T-cell (primary cell): ENCODE measurements at regions not wholly inside any gene's neighbourhood (a gene's known extent, or its start where the extent isn't known, plus 50 kb on each side); places are given as distances from the start of the nearest gene placed in this dataset.
"Not testable (repeated sequence)": the region's sequence is repeated elsewhere in the genome, so short reads cannot be mapped to it uniquely, and the experiment has no call there.

Experiments used
- ATAC-seq, 4 experiments: fragments of 200-7000 bp in 3 of 4; fragments of 150-1000 bp in 1 of 4; cut with Tn5 transposase; replicated peaks in 1 of 4; 1 replicate in 3 of 4; 2 replicates in 1 of 4; pipeline ENCODE4 v1.10.0; 2021; ENCODE audit warnings: moderate library complexity in 3 of 4, mild to moderate bottlenecking in 2 of 4, moderate number of reproducible peaks in 1 of 4
- CTCF ChIA-PET, 2 donors: fragments of 300-600 bp; sonication (Branson Sonifier 250); formaldehyde crosslinking; loops; one replicate each; lab custom pipeline; 2022; ENCODE audit warnings: antibody characterized with exemption in 2 of 2; lab: Charles Lee
- POLR2A ChIA-PET, 2 donors: fragments of 300-600 bp; sonication (Branson Sonifier 250); formaldehyde crosslinking; loops; one replicate each; lab custom pipeline; 2022; ENCODE audit warnings: antibody characterized with exemption in 2 of 2; lab: Charles Lee
- DNase-seq, 35 experiments: peaks; one replicate each; pipeline versions ENCODE4 v3.0.0 to v3.0.0-alpha.2; 2013 to 2023
- H3K27ac ChIP-seq: one replicate; pipeline ENCODE4 v1.5.1; 2013; ENCODE audit warnings: low read length
- H3K27me3 ChIP-seq, 2 experiments: replicated peaks in 1 of 2; 1 replicate in 1 of 2; 2 replicates in 1 of 2; pipeline versions ENCODE4 v1.6.1 to v1.7.0; 2013; ENCODE audit warnings: low read length in 1 of 2, mixed read lengths in 1 of 2; ENCODE audit not compliant: control insufficient read depth in 2 of 2, insufficient read depth in 2 of 2; ENCODE audit errors: extremely low read depth in 1 of 2
- H3K36me3 ChIP-seq, 2 donors: 1 replicate in 1 of 2; 2 replicates in 1 of 2; pipeline versions ENCODE4 v1.6.1 to v1.7.0; 2013; ENCODE audit warnings: low read length in 1 of 2; ENCODE audit not compliant: control insufficient read depth in 2 of 2, insufficient read depth in 1 of 2; ENCODE audit errors: extremely low read depth in 1 of 2
- H3K4me1 ChIP-seq, 2 experiments: 1 replicate in 1 of 2; 2 replicates in 1 of 2; pipeline versions ENCODE4 v1.6.1 to v1.7.0; 2013; ENCODE audit warnings: low read length in 2 of 2, mixed read lengths in 1 of 2; ENCODE audit not compliant: insufficient read depth in 2 of 2, control insufficient read depth in 1 of 2; ENCODE audit errors: extremely low read depth in 1 of 2
- H3K4me3 ChIP-seq, 2 donors: 1 replicate in 1 of 2; 2 replicates in 1 of 2; pipeline versions ENCODE4 v1.5.1 to v1.7.0; 2013; ENCODE audit warnings: mild to moderate bottlenecking in 2 of 2, low read length in 1 of 2, moderate library complexity in 1 of 2; ENCODE audit not compliant: control insufficient read depth in 1 of 2; ENCODE audit errors: extremely low read depth in 1 of 2
- H3K9me3 ChIP-seq: 2 replicates; pipeline ENCODE4 v1.7.0; 2013
- H3K27ac Mint-ChIP-seq, 2 donors: one replicate each; pipeline ENCODE4 v1.8.0; 2020 to 2021; ENCODE audit warnings: mild to moderate bottlenecking in 2 of 2, mixed read lengths in 2 of 2
- H3K27me3 Mint-ChIP-seq, 2 donors: one replicate each; pipeline ENCODE4 v1.8.0; 2021 to 2022; ENCODE audit warnings: mixed read lengths in 2 of 2
- H3K36me3 Mint-ChIP-seq: one replicate; pipeline ENCODE4 v1.8.0; 2021; ENCODE audit warnings: mixed read lengths
- H3K4me1 Mint-ChIP-seq, 3 donors: one replicate each; pipeline ENCODE4 v1.8.0; 2020 to 2022; ENCODE audit warnings: mixed read lengths in 3 of 3, mild to moderate bottlenecking in 1 of 3
- H3K4me3 Mint-ChIP-seq, 3 donors: one replicate each; pipeline ENCODE4 v1.8.0; 2020 to 2022; ENCODE audit warnings: mild to moderate bottlenecking in 3 of 3, mixed read lengths in 3 of 3, moderate library complexity in 3 of 3
- H3K9me3 Mint-ChIP-seq, 3 donors: one replicate each; pipeline ENCODE4 v1.8.0; 2020 to 2022; ENCODE audit warnings: mixed read lengths in 3 of 3
- WGBS: methylation state at CpG from one replicate; pipeline ENCODE4 v1.1.5; 2013; ENCODE audit warnings: missing lambda C conversion rate; ENCODE audit not compliant: insufficient coverage; 5-methylcytosine and 5-hydroxymethylcytosine counted together

GRCh38 chr13:56528040-56528790, 612.5 kb upstream of the PRR20A start:
- POLR2A ChIA-PET, result no interaction called here
- Mint-ChIP-seq H3K4me1 (no peaks in the 10 kb centered on the region), H3K27me3 (no peaks in the 10 kb centered on the region), H3K9me3 (peaks cover 15 to 21% (median 17%) of the 10 kb centered on the region in 3 donors), H3K27ac (no peak overlapping the region), H3K36me3 (no peaks in the 10 kb centered on the region), H3K4me3 (no peak overlapping the region)
- Histone ChIP-seq H3K4me1 (no peaks in the 10 kb centered on the region), H3K4me3 (no peak overlapping the region), H3K27me3 (no peaks in the 10 kb centered on the region), H3K27ac (no peak overlapping the region), H3K36me3 (no peaks in the 10 kb centered on the region), H3K9me3 (no peaks in the 10 kb centered on the region)
- CTCF ChIA-PET, result no interaction called here
- no CpG with 5 or more reads among the region's 1 CpG for WGBS
- ATAC-seq, result no peak
- no peak for DNase-seq

GRCh38 chr13:56530096-56530495, 610.6 kb upstream of the PRR20A start:
- Histone ChIP-seq H3K27me3 (no peaks in the 10 kb centered on the region), H3K4me3 (no peak overlapping the region), H3K27ac (no peak overlapping the region), H3K4me1 (no peaks in the 10 kb centered on the region), H3K9me3 (no peaks in the 10 kb centered on the region), H3K36me3 (no peaks in the 10 kb centered on the region)
- ChIA-PET POLR2A (no interaction called here), CTCF (no interaction called here)
- Mint-ChIP-seq H3K9me3 (peaks cover 10 to 15% (median 13%) of the 10 kb centered on the region in 3 donors), H3K27ac (no peak overlapping the region), H3K4me1 (no peaks in the 10 kb centered on the region), H3K36me3 (no peaks in the 10 kb centered on the region), H3K4me3 (no peak overlapping the region), H3K27me3 (no peaks in the 10 kb centered on the region)
- no peak for ATAC-seq
- no CpG with 5 or more reads among the region's 1 CpG for WGBS
- no peak for DNase-seq

- H3K4me1 ChIP-seq, H3K27me3 ChIP-seq, POLR2A ChIA-PET, H3K36me3 Mint-ChIP-seq, H3K36me3 ChIP-seq, H3K9me3 ChIP-seq, ATAC-seq, CTCF ChIA-PET, H3K27ac Mint-ChIP-seq, DNase-seq, H3K4me3 Mint-ChIP-seq, H3K27ac ChIP-seq, H3K4me3 ChIP-seq, H3K4me1 Mint-ChIP-seq, H3K27me3 Mint-ChIP-seq: not testable (repeated sequence)
- WGBS, result 92% methylated on average over 2 of the region's 11 CpGs
- peaks cover 6 to 20% (median 19%) of the 10 kb centered on the region in 3 donors for H3K9me3 Mint-ChIP-seq
These were observed 592.8 kb upstream of the PRR20A start for GRCh38 chr13:56547921-56548320.

GRCh38 chr13:56558698-56559320, 581.9 kb upstream of the PRR20A start:
- H3K27me3 Mint-ChIP-seq, result no peaks in the 10 kb centered on the region
- whole genome bisulfite sequencing, result 50% methylated on average over 1 of the region's 4 CpGs
- Histone ChIP-seq H3K27ac (no peak overlapping the region), H3K9me3 (peaks cover 2% of the 10 kb centered on the region), H3K4me1 (no peaks in the 10 kb centered on the region), H3K4me3 (no peak overlapping the region), H3K36me3 (no peaks in the 10 kb centered on the region), H3K27me3 (no peaks in the 10 kb centered on the region)
- H3K36me3 Mint-ChIP-seq, result no peaks in the 10 kb centered on the region
- peaks cover 4 to 21% (median 20%) of the 10 kb centered on the region in 3 donors for H3K9me3 Mint-ChIP-seq
- ChIA-PET POLR2A (no interaction called here), CTCF (no interaction called here)
- no peaks in the 10 kb centered on the region for H3K4me1 Mint-ChIP-seq
- no peak overlapping the region for H3K27ac Mint-ChIP-seq
- DNase-seq (no peak), ATAC-seq (no peak)
- H3K4me3 Mint-ChIP-seq, result no peak overlapping the region

- Histone ChIP-seq H3K36me3 (no peaks in the 10 kb centered on the region), H3K27ac (no peak overlapping the region), H3K27me3 (no peaks in the 10 kb centered on the region), H3K9me3 (peaks cover 2% of the 10 kb centered on the region), H3K4me3 (no peak overlapping the region), H3K4me1 (no peaks in the 10 kb centered on the region)
- ChIA-PET POLR2A (no interaction called here), CTCF (no interaction called here)
- peaks cover 4 to 28% (median 21%) of the 10 kb centered on the region in 3 donors for H3K9me3 Mint-ChIP-seq
- ATAC-seq, result no peak
- no peak overlapping the region for H3K27ac Mint-ChIP-seq
- DNase-seq, result no peak
- H3K27me3 Mint-ChIP-seq, result no peaks in the 10 kb centered on the region
- 88% methylated on average over 1 of the region's 2 CpGs for WGBS
- no peaks in the 10 kb centered on the region for H3K4me1 Mint-ChIP-seq
- H3K36me3 Mint-ChIP-seq, result no peaks in the 10 kb centered on the region
- H3K4me3 Mint-ChIP-seq, result no peak overlapping the region
These were observed 579.4 kb upstream of the PRR20A start for GRCh38 chr13:56561327-56561726.

- DNase-seq (no peak), ATAC-seq (no peak)
- H3K36me3 Mint-ChIP-seq, result no peaks in the 10 kb centered on the region
- H3K4me3 Mint-ChIP-seq, result no peak overlapping the region
- Histone ChIP-seq H3K36me3 (no peaks in the 10 kb centered on the region), H3K4me1 (no peaks in the 10 kb centered on the region), H3K4me3 (no peak overlapping the region), H3K27me3 (no peaks in the 10 kb centered on the region), H3K9me3 (no peaks in the 10 kb centered on the region), H3K27ac (no peak overlapping the region)
- no peaks in the 10 kb centered on the region for H3K27me3 Mint-ChIP-seq
- H3K4me1 Mint-ChIP-seq, result no peaks in the 10 kb centered on the region
- WGBS, result 50% methylated on average over 2 of the region's 4 CpGs
- ChIA-PET POLR2A (no interaction called here), CTCF (no interaction called here)
- H3K9me3 Mint-ChIP-seq, result peaks cover 0 to 15% (median 15%) of the 10 kb centered on the region in 3 donors
- no peak overlapping the region for H3K27ac Mint-ChIP-seq
These were observed 577.1 kb upstream of the PRR20A start for GRCh38 chr13:56563663-56564062.
